GM03348 (cell line): ENCODE measurements at regions not wholly inside any gene's neighbourhood (a gene's known extent, or its start where the extent isn't known, plus 50 kb on each side); places are given as distances from the start of the nearest gene placed in this dataset.

Experiments used
- DNase-seq: peaks from one replicate; pipeline ENCODE4 v3.0.0; 2012; ENCODE audit warnings: low spot score

DNA sequence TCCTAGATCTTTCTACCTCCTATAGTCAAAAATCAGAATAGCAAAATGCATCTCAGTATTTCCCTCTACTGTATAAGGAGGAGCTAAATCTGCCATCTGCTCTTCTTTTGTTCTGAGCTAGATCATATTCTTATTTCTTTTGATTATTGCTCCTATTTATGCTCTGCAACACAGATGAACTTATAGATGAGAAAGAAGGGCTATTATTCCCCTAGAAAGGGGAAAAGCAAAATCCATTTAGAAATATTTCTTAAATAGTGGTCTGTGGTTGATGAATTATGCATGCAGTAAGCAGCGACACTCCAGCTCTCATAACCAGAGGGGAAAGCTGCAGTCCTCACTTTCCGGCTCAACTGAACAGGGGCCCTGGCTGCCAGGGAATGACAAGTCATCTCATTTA lies 207.3 kb upstream of the SORCS1 start:
- no peak for DNase-seq

GRCh38 chr10:107364872-107365271 lies 200.4 kb upstream of the SORCS1 start:
- DNase-seq: no peak

DNA sequence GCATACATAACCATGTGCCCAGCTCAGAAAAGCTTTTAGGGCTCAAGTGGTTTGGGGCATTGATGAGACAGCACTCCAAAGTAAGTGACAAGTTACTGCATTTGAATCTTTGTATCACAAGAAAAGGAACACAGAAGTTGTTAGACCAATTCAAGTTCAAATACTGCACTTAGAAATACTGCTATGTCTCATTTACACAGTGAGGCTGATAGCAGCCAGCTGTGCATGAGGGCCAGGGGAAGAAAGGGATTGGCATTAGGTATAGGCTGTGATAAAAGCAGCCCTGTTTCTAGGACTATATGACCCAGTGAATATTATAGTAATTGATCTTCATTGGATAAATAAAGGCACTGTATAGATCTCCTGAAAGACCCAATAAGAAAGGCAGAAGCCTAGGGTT lies 197.8 kb upstream of the SORCS1 start:
- DNase-seq: no peak

DNA sequence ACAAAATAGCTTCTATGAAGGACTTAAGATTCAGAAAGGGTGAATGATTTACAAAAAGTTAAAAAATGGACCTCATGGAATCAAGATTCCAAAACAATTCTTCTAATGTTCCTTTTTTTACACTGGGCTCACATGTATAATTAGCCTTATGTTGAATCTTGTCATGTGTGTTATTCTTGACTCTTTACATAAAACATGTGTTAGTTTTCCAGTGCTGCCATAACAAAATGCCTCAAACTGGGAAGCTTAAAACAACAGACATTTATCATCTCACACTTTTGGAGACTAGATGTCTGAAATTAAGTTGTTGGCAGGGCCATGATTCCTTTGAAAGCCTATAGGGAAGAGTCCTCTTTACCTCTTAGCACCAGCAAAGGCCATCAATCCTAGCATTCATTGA lies 192.5 kb upstream of the SORCS1 start:
- no peak for DNase-seq

DNA sequence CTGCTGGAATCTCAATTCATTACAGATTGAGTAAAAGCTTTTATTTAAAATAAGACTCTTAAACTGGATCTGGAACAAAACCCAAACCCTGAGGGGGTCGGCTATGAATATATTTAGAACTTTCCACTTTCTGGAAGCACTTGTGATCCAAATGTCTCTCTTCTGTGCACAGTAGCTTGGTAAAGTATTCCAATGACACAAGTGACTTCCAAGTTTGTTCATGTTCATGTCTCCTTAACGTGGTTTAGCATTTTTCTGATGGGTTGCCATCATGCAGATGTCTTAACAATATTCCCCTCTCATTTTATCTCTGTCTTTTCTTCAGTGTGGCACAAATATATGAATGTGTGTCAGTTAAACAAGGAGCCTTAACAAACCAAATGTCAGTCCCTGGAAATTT lies 191.9 kb upstream of the SORCS1 start:
- DNase-seq: no peak

GRCh38 chr10:107342711-107343110 lies 178.2 kb upstream of the SORCS1 start:
- DNase-seq: no peak

- no peak for DNase-seq
Observed at GRCh38 chr10:107341281-107341680, 176.8 kb upstream of the SORCS1 start.

GRCh38 chr10:107340326-107340725 lies 175.8 kb upstream of the SORCS1 start:
- DNase-seq: no peak

- DNase-seq: no peak
Observed at GRCh38 chr10:107336061-107336460, 171.6 kb upstream of the SORCS1 start.

GRCh38 chr10:107317592-107317991 lies 153.1 kb upstream of the SORCS1 start:
- DNase-seq: no peak

GRCh38 chr10:107303203-107303602 lies 138.7 kb upstream of the SORCS1 start:
- DNase-seq: no peak

DNA sequence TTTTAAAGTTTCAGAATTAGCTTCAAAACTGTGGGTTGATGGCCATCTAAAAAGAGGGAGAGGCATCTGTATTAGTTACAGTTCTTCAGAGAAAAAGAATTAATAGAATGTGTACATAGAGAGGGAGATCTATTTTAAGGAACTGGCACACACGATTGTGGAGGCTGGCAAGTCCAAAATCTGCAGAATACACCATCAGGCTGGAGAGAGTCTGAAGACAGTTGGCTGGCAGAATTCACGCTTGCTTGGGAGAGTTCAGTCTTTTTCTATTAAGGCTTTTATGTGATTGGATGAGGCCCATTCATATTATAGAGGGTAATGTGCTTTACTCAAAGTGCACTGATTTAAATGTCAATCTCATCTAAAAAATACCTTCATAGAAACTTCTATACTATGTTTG lies 135.1 kb upstream of the SORCS1 start:
- no peak for DNase-seq

DNA sequence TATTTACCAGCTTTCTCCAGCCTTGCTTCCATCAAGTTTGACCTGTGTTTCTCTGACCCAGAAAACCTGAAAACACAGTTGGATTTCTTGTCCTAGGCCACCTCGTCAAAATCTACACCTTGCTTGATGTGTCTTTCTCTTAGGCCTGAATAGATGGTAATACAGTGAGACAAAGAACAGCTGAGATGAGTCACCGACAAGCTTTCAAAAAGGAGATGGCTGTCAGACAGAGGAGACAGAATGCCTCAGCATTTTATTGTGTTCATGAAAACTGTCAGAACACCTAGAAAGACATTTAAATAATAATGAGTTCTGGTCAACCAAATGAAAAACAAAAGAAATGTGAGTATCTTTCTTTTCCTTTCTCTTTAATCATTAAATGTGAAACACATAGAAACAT lies 119.7 kb upstream of the SORCS1 start:
- no peak for DNase-seq

- DNase-seq: no peak
Observed at GRCh38 chr10:107280293-107280692, 115.8 kb upstream of the SORCS1 start.

- DNase-seq: no peak
Observed at GRCh38 chr10:107277591-107277990, 113.1 kb upstream of the SORCS1 start.

GRCh38 chr10:107275806-107276205 lies 111.3 kb upstream of the SORCS1 start:
- no peak for DNase-seq

- no peak for DNase-seq
Observed at GRCh38 chr10:107269626-107270025, 105.1 kb upstream of the SORCS1 start.

DNA sequence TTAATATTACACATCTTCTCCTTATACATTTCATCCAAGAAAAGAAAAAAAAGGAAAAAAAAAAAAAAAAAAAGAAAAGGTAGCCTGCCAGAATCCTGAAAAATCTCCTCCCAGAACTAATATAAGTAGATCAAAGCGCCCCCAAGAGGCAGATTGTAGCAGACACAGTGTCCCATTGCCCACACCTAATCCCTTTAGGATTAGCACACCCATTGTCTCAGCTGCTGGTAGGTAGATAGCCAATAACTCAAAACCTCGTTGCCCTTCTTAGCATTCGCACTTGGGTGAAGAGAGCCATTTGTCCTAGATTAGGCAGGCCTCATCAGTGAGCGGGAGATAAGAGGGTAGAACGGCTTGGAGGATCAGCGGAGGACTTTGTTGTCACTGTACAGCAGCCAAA lies 100.2 kb upstream of the SORCS1 start:
- DNase-seq: no peak

GRCh38 chr10:107244122-107244521 lies 79.6 kb upstream of the SORCS1 start:
- no peak for DNase-seq

DNA sequence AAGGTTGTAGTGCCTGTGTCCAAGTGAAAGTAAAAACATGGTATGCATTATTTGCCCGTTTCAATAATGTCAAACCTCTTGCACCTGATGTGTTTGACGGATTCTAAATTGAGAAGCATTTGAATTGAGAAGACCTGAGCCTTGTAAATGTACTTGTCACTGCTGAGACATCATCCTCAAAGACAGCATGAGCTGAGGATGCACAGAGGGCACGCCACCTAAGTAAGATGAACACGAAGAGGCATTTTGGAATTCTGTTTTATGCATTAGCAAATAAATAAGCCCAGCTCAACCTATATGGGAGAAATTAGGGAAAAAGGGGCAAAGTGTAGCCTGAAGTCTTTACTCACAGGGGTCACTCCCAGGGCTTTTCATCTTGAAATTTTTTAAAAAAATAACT lies 73.8 kb upstream of the SORCS1 start:
- no peak for DNase-seq

- DNase-seq: no peak
Observed at GRCh38 chr10:107232013-107232412, 67.5 kb upstream of the SORCS1 start.

DNA sequence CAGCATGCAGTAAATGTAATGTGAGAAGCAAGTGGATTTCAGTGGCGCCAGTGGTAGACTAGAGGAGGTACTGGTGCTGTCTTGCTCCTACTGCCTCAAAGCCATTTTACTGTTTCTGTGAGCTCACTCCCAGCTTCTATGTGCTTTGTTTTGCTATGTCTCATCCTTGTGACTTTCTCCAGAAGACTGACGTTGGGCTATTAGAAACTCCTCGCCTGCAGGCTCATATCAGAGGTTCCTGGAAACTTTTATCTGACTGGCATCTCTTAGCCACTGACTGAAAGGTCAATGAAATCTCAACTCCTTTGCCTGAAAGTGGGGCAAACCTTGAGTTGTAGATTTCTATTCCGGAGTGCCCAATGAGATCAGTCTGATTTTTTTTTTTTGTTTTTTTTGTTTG lies 66.4 kb upstream of the SORCS1 start:
- no peak for DNase-seq

DNA sequence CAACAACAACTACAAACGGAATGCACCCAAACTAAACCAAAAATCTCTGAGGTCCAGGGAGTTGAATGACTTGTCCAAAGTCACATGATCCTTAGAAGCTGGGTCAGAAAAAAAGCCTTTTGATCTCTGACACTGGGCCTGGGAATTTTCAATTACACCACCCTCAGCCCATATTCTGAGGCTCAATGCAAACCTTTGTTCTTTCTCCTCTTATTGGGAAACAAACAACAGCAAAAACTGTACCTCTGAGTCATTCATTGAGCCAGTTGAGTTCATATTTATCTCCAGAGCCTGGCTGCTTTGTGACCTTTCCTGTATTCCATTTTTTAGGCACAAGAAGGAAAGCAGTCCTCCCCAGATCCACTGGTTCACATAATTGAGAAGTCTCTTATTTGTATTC lies 51.2 kb upstream of the SORCS1 start:
- DNase-seq: no peak
